ENCODE measurements at regions not wholly inside any gene's neighbourhood (a gene's known extent, or its start where the extent isn't known, plus 50 kb on each side); places are given as distances from the start of the nearest gene placed in this dataset.
"Not testable (repeated sequence)": the region's sequence is repeated elsewhere in the genome, so short reads cannot be mapped to it uniquely, and the experiment has no call there.

DNA sequence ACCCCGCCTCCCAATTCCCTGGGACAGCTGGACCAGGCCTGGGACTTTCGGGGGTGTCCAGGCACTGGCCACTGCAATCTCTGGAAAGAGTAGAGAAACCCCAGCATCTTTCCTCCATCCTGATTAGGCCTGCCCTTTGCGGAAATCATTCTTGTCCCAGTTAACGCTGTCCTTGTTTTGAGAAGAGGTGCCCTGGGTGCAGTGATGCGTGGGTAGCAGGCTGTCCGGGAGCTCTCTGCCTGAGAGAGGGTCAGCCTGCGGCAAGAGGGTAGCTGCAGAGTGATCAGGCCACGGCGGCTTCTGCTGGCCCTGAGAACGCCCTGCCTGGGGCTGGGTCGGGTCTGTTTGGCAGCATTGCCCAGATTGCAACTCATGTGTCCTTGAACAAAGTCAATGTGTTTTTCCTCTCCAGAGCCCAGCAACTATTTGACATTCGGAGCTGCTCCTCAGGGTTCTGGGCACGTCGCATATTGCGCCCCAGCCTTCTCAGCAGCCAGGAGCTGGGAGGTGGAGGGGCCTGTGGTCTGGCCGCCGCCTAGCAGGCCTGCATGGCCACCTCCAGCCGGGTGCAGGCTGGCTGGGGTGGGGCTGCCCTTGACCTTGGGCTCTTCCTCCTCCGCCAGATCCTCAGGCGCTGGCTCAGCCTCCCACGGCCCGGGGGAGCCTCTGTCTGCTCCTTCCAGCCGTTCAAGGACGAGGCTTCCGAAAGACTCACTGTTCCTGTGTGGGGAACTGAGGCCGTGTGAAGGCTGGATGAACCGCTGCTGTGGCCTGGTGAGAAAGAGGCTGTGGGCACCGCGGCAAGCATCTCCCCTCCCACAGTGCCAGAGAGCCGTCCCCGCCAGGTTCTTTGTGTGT is 150.1 kb upstream of the ZNF469 start:
- not testable (repeated sequence) for DNase-seq

DNA sequence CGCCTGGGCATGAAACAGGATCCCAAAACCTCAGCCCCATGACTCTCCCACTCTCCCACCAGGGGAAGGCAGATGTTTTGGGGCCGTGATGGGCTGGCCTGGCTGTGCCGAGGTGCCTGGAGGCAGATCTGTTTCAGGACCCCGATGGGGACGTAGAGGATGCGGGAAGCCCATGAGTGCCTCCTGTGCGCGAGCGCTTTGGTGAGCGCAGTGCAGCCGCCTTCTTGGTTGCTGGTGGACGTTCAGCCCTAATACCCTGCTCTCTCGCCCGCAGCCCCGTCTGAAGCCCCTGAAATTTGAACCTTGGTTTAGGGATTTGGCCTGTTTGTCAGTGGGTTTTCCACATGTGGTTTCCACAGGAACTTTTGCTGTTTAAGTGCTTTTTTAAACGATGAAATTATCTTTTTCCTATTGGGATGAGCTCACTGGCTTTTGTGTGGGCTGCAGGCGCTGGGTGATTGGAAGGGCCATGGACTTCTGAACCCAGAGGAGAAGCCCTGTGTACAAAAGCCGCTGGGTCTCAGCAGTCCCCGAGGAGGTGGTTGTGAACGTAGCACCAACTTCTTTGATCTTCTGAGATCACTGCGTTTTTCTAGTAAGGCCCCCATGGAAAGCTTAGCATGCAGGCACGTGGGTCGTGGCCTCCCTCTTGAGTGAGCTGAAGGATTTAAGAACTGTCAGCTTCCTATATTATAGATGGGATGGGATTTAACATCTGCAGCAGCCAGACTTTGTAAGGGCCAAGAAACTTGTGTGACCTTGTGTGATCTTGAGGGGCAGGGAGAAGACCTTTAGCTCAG is 148.9 kb upstream of the ZNF469 start:
- DNase-seq = not testable (repeated sequence)

DNA sequence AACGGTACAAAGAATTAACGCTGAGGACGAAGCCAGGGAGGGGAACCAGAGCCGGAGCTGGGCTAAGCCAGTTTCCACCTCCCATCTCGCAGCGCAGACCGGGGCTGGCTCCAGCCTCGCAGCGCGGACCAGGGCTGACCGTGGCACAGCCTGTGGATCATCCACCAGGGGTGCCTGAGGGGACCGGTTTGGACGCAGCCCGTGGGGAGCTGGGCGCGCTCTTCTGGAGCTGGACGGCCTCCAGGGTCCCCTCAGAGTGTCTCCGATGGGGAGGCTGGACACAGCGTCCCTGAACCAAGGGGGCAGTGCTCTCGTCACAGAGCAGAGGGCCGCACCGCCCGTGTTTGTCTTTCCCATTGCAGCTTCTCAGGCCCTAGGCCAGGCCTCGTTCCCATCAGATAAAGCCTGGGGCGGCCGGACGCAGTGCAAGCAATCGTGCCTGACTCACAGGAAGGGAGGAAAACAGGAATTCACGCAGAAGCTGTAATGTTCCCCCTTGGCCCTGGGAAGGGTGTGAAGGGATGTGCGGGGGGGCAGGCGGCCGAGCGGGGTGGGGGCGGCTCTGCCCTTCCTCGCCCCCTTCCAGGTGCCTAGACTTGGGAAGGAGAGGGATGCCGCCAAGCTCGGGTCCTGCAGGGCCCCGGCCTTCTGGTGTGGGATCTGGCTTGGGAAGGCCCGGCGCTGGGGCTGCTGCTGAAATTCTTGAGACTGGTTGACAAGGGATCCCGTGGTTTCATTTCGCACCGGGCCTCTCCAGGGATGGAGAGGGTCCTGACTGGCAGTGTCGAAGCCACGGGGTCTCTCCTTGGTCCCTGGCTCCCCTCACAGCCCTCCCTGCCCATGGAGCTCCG is 148.1 kb upstream of the ZNF469 start:
- DNase-seq = not testable (repeated sequence)

DNA sequence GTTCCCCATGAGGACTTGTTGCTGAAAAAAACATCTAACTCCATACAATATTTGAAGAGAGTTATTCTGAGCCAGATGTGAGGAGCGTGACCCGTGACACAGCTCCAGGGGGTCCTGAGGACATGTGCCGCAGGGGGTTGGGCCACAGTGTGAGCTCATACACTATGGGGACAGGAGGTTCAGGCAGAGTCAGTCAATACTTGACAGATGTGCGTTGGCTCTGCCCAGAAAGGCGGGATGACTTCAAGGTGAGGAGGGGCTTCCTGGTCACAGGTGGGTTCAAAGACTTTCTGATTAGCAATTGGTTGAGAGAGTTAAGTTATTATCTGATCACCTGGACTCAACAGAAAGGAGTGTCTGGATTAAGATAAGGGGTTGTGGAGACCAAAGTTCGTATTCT is 147.1 kb upstream of the ZNF469 start:
- DNase-seq = not testable (repeated sequence)

DNA sequence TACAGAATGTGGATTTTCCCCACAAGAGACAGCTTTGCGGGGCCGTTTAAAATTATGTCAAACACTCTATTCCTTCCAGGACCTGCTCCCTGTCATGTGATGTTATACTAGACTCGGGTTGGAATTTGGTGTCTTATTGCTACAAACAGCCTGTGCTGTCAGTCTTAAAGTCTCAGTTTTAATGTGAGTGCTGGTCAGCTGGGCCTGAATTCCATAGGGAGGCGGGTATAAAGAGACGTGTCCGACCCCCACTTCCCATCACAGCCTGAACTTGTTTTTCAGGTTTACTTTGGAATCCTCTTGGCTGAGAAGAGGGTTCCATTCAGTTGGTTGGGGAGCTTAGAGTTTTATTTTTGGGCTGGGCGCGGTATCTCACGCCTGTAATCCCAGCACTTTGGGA is 146.5 kb upstream of the ZNF469 start:
- not testable (repeated sequence) for DNase-seq

DNA sequence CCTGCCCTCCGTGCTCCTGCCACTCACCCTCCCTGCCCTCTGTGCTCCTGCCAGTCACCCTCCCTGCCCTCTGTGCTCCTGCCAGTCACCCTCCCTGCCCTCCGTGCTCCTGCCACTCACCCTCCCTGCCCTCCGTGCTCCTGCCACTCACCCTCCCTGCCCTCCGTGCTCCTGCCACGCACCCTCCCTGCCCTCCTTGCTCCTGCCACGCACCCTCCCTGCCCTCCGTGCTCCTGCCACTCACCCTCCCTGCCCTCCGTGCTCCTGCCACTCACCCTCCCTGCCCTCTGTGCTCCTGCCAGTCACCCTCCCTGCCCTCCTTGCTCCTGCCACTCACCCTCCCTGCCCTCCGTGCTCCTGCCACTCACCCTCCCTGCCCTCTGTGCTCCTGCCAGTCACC is 145.4 kb upstream of the ZNF469 start:
- not testable (repeated sequence) for DNase-seq

DNA sequence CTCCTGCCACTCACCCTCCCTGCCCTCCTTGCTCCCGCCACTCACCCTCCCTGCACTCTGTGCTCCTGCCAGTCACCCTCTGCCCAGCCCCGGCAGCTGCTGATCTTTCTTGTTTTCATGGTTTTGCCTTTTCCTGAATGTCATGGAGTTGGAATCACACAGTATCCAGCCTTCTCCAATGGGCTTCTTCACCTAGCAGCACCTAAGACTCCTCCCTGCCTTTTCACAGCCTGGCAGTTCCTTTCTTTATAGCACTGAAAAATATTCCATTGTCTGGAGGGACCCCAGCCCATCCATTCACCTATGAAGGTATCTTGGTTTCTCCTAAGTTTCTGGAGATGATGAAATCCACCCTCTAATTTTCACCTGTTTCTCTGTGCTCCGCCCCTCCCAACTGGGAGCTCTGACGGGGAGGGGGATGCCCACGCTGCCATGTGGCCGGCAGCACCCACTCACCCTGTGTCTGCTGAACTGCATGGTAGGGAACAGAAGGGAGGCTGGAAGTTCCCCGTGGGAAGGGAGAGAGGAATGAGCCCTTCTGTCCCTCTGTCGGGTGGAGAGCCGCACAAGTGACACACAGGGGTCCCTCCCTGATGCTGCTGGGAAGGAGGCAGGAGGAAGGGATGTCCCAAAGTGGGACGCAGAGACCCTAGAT is 144.9 kb upstream of the ZNF469 start:
- DNase-seq = not testable (repeated sequence)

DNA sequence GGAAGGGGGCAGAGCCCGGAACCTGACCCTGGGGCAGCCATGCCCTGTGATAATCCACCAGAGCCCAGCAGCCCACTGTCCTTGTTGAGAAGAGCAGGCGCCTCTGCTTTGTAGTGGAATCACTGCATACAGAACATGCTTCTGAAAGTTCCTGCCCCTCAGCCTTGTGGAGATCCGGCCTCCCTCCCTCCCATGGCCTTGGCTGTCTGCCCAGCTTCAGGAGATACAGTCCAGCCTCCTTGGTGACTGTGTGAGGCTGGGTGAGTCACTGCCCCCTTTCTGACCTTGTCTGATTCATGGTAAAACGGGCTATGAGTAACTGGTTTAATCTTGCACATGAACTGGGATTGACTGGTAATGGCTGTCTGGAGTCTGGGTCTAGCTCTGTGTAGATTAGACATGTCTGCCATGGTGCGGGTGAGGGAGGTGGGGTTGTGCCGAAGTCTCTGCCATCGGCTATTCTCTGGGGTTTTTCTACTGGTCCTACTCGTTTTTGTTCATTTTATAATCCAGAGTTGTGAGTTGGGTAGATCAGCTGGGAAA is 144.0 kb upstream of the ZNF469 start:
- DNase-seq = peak; percentile 9

DNA sequence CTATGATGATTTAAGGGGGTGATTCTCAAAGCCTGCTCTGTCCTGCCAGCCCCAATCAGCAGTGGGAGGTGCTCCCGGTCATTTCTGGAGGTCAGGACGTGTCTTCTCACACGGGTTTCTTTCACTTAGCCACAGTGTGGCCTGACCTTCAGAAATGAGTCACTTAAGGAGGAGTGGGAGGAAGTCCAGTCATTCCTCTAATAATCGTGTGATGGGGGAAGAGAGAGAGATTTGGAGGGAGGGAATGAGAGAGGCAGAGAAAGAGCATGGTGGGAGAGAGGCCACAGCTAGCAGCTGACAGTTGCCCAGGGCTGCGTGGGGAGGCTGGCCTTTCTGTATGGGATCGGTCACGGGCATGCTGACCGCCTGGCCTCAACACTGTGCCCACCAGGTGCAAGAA is 142.6 kb upstream of the ZNF469 start:
- DNase-seq = not testable (repeated sequence)

DNA sequence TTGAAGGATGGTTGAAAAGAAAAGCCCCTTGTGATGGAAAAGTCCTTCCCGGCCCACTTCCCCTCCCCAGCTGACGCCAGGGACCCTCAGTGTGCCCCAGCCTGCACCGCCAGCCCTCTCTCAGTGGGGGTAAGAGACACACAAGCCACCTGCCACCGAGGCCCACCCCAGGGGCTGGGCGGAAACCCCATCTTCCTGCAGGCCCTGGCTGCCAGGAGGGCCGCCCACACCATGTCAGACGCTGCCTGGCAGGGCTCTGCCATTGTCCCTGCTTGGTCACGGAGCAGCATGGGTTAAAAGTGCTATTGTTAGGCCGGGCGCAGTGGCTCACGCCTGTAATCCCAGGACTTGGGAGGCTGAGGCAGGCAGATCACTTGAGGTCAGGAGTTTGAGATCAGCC is 142.0 kb upstream of the ZNF469 start:
- not testable (repeated sequence) for DNase-seq

DNA sequence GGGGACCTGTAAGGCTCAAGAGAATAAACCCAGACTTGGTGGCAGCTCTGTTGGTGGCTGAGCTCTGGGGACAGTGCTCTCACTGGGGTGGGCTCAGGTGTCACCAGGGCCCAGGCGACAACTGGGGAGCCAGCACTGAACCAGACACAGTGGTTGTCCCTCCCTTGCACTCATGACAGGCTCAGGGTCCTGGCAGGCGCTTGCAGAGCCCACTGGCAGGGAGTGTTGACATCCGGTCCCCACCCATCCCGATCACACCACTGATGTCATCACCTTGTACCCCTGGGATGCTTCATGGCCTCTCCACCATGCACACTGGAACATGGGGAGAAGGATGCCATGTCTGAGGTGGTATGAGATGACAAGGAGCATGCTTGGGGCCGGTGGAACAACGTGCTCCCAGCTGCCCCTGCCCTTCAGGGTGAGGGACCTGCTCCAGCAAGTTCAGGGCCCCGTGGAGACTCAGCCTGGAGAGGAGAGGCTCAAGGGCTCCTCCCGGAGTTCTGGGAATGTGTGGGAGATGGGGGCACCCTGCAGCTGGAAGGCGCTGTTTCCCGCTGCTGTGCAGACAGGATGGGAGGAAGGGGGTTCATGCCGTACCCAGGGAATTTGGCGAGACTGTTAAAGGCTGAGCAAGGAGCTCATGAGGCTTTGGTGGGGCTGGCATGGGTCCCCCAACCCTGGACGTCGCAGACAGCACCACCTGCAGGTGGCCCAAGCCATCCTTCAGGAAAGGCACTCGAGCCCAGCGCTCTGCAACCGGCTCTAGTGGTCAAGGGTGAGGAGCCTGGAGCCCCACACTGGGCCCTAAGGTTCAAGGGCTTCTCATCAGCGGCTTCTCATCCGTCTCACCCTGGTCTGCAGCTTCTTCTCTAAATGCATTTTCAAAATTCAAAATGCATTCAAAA is 141.1 kb upstream of the ZNF469 start:
- not testable (repeated sequence) for DNase-seq

DNA sequence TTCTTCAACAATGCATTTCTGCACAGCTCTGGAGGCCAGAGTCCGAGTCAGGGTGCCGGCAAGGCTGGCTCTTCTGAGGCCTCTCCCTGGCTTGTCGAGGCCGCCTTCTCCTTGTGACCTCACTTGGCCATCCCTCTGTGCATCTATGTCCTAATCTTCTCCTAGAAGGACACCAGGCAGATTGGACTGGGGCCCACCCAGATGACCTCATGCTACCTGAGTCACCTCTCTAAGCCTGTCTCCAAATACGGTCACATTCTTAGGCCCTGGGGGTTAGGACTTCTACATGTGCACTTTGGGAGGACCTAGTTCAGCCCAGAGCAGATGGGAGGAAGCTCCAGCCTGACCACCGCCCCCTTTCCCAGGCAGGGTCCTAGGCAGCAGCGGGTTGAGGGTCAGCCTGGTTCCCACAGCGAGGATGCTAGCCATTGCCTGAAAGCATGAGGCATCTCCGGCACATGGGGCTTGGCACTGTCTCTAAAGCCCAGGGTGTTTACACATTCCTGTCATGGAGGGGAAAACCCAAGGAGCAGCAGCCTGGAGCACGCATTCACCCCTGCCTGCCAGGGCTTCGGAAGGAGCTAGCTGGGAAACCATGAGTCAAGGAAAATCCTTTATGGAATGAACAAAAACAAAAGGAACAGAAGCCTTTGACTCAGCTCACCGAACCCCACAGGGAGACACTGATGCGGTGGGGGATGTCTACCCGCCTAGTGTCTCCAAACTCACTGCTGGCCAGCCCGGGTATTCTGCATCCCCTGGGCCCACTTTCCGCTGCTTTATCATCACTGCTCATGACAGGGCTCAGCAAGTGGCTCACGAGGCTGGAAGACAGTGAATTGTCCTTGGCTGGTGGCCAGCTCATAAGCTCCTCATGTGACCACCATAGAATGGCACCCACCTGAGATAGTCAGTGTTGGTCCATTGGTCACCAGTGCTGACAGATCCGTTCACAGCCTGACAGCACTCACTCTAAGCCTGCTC is 140.2 kb upstream of the ZNF469 start:
- not testable (repeated sequence) for DNase-seq

DNA sequence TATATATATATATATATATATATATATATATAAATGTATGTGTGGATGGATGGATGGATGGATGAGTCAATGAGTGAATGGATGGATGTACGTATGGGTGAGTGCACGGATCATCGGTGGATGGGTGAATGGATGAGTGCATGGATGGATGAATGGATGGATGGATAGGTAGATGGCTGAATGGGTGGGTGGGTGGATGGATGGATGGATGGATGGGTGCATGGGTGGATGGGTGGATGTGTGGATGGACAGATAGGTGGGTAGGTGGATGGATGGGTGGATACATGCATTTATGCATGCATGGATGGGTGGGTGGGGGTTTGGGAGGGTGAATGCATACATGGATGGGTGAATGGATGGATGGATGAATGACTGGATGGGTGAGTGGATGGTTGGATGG is 138.8 kb upstream of the ZNF469 start:
- DNase-seq = not testable (repeated sequence)

DNA sequence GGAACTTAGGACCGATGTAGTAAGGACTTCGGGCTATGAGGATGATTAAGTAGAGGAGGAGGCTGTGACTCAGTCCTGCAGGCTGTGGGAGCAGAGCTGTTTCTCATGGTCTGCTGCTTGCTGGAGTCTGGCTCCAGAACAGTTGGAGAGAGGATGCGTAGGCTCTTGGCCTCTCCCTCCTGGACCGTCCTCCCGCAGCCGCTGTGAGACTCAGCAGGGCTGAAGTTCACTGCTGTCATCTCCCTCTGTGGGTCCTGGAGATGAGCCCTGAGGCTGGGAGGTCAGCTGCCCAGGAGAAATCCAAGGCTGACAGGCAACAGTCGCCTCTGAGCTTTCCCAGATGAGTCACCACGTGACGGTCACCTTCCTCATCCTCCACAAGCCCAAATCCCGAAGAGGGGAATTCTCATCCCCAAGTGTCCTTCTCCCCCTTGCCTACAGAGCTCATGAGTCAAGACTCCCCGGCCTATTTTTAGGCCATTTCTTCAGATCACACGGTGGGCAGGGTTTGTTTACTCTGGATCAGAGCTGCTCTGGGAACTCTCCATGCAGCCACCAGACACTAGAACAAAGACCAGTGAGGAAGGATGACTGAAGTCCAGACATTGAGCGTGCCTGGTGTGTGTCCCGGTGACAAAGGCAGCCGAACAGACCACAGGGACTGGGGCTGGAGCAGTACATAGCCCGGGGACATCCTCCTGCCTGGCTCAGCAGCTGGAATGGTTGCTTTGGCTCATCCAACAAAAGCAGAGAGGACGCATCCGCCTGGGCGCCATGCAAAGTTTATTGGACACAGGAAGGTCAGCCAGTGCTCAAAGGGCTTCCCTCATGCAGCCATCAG is 137.3 kb upstream of the ZNF469 start:
- not testable (repeated sequence) for DNase-seq

DNA sequence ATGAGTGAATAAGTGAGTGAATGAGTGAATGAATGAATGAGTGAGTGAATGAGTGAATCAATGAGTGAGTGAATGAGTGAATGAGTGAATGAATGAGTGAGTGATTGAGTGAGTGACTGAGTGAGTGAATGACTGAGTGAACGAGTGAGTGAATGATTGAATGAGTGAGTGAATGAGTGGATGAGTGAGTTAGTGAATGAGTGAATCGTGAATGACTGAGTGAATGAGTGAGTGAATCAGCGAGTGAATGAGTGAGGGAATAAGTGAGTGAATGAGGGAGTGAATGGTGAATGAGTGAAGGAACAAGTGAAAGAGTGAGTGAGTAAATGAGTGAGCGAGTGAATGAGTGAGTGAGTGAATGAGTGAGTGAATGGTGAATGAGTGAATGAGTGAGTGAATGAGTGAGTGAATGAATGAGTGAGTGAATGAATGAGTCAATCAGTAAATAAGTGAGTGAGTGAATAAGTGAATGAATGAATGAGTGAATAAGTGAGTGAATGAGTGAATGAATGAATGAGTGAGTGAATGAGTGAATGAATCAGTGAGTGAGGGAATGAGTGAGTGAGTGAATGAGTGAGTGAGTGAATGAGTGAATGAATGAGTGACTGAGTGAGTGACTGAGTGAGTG is 135.7 kb upstream of the ZNF469 start:
- not testable (repeated sequence) for DNase-seq

DNA sequence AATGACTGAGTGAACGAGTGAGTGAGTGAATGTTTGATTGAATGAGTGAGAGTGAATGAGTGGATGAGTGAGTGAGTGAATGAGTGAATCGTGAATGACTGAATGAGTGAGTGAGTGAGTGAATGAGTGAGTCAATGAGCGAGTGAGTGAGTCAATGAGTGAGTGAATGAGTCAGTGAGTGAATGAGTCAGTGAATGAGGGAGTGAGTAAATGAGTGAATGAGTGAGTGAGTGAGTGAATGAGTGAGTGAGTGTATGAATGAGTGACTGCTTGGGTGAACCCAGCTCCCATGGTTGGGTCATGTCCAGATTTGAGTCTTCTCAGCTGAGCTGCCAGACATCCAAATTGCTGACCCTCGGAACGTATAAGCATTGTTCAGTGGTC is 135.2 kb upstream of the ZNF469 start:
- DNase-seq = not testable (repeated sequence)

DNA sequence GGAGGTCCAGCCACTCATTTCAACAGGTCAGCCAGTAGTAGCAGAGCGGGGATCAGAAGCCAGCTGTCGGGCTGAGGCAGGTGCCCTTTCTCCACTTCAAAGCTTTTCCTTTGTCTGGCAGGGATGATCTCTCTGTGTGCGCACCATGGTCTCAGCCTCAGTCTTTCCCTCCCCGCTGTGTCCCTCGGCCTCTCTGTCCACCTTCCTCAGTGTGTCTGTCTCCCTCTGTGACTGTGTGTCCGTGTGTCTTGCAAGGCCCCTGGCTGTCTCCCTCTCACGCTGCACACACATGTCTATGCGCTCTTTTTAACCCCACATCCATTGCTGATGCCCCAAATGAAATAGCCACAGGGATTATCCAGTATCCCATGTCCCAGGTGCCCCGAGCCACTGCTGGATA is 134.0 kb upstream of the ZNF469 start:
- DNase-seq = not testable (repeated sequence)

DNA sequence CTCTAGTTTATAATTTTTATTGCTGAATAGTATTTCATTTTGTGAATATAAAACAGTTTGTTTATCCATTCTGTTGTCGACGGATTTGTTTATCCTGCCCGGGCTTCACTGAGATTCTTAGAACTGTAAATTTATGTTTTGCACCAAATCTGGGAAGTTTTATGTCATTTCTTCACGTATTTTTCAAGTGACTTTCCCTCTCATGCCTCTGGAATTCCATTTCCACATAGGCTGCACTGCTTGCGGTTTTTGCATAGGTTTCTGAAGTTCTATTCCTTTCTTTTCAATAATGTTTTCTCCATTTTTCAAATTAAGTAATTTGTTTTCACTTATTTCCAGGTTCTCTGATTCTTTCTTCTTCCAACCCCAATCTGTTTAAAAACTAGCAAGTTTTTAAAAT is 132.4 kb upstream of the ZNF469 start:
- not testable (repeated sequence) for DNase-seq

Measured in CD4-positive, alpha-beta T cell treated with Interleukin-10 for 1 hour (primary cell).